H1 (cell line): ENCODE measurements at regions not wholly inside any gene's neighbourhood (a gene's known extent, or its start where the extent isn't known, plus 50 kb on each side); places are given as distances from the start of the nearest gene placed in this dataset.

Experiments
- CTCF ChIA-PET: fragments of 300-600 bp; sonication (Branson Sonifier 250); formaldehyde crosslinking; loops from one replicate; lab custom pipeline; 2021; ENCODE audit not compliant: partially characterized antibody; lab: Charles Lee
- POLR2A ChIA-PET: fragments of 300-600 bp; sonication (Branson Sonifier 250); formaldehyde crosslinking; loops from one replicate; lab custom pipeline; 2021; ENCODE audit warnings: inconsistent platforms; ENCODE audit not compliant: partially characterized antibody; lab: Charles Lee
- DNase-seq, 2 experiments: peaks; one replicate each; pipeline versions ENCODE4 v3.0.0 to v3.0.0-alpha.2; 2010 to 2022; ENCODE audit warnings: low spot score in 2 of 2, low read depth in 1 of 2, mixed read lengths in 1 of 2
- FAIRE-seq: peaks from 2 replicates; lab custom pipeline; 2011; peaks lifted over from hg19 to GRCh38; lab: Jason Lieb, UNC
- H2AFZ ChIP-seq: 2 replicates; pipeline ENCODE4 v1.8.1; 2012; ENCODE audit warnings: low read length, inconsistent platforms
- H2AK5ac ChIP-seq: 2 replicates; pipeline ENCODE4 v1.6.1; 2013; ENCODE audit warnings: low read depth, low read length
- H2BK120ac ChIP-seq: replicated peaks from 2 replicates; pipeline ENCODE3; 2013; ENCODE audit warnings: low read depth, low read length, inconsistent platforms
- H2BK12ac ChIP-seq: 2 replicates; pipeline ENCODE4 v1.6.1; 2013; ENCODE audit warnings: low read depth, low read length
- H2BK15ac ChIP-seq: 2 replicates; pipeline ENCODE4 v1.6.1; 2013; ENCODE audit warnings: low read length
- H2BK20ac ChIP-seq: 2 replicates; pipeline ENCODE4 v1.6.1; 2013; ENCODE audit warnings: low read length
- H2BK5ac ChIP-seq: 2 replicates; pipeline ENCODE4 v1.6.1; 2013; ENCODE audit warnings: low read depth, low read length
- H3K14ac ChIP-seq: 2 replicates; pipeline ENCODE4 v1.6.1; 2013; ENCODE audit warnings: inconsistent platforms; ENCODE audit not compliant: insufficient read length
- H3K18ac ChIP-seq: 2 replicates; pipeline ENCODE4 v1.6.1; 2013; ENCODE audit warnings: low read length; ENCODE audit errors: extremely low read depth
- H3K23ac ChIP-seq: 2 replicates; pipeline ENCODE4 v1.6.1; 2013; ENCODE audit warnings: inconsistent platforms; ENCODE audit not compliant: insufficient read length
- H3K23me2 ChIP-seq: 2 replicates; pipeline ENCODE4 v1.6.1; 2013; ENCODE audit warnings: low read depth, low read length
- H3K27ac ChIP-seq: 2 replicates; pipeline ENCODE4 v1.6.1; 2011; ENCODE audit warnings: low read depth, low read length, inconsistent platforms
- H3K27me3 ChIP-seq, 4 experiments: replicated peaks in 1 of 4; 1 replicate in 1 of 4; 2 replicates in 3 of 4; pipeline versions ENCODE4 v1.6.1 to v1.8.1; 2011 to 2013; ENCODE audit warnings: low read length in 3 of 4, mild to moderate bottlenecking in 3 of 4, inconsistent platforms in 2 of 4, mixed read lengths in 2 of 4, moderate library complexity in 1 of 4; ENCODE audit not compliant: control insufficient read depth in 3 of 4, insufficient read depth in 3 of 4; ENCODE audit errors: extremely low read depth in 1 of 4
- H3K36me3 ChIP-seq, 4 experiments: 2 replicates each; pipeline versions ENCODE4 v1.6.1 to v1.8.1; 2011 to 2013; ENCODE audit warnings: mild to moderate bottlenecking in 4 of 4, low read length in 3 of 4, moderate library complexity in 2 of 4, control low read depth in 1 of 4, inconsistent platforms in 1 of 4; ENCODE audit not compliant: insufficient read depth in 4 of 4, control insufficient read depth in 2 of 4
- H3K4ac ChIP-seq: replicated peaks from 2 replicates; pipeline ENCODE3; 2013; ENCODE audit warnings: low read length, low read depth, mixed read lengths, inconsistent platforms; ENCODE audit not compliant: insufficient read length
- H3K4me1 ChIP-seq, 4 experiments: replicated peaks in 1 of 4; 1 replicate in 1 of 4; 2 replicates in 3 of 4; pipeline versions ENCODE4 v1.6.1 to v1.8.1; 2011 to 2013; ENCODE audit warnings: low read length in 3 of 4, inconsistent platforms in 2 of 4, mixed read lengths in 1 of 4; ENCODE audit not compliant: insufficient read depth in 4 of 4, control insufficient read depth in 3 of 4
- H3K4me2 ChIP-seq, 2 experiments: 2 replicates each; pipeline versions ENCODE4 v1.6.1 to v1.8.1; 2011 to 2013; ENCODE audit warnings: low read depth in 2 of 2, low read length in 2 of 2, control low read depth in 1 of 2, inconsistent platforms in 1 of 2, mild to moderate bottlenecking in 1 of 2; ENCODE audit not compliant: insufficient read depth in 1 of 2
- H3K4me3 ChIP-seq, 4 experiments: fragments of 200-600, 300-600 bp in 1 of 4; sonication (generic), shearing (Covaris generic), sonication (Bioruptor Twin) in 1 of 4; 2 replicates each; pipeline versions ENCODE4 v1.5.1 to v1.8.1; 2011 to 2016; ENCODE audit warnings: low read length in 4 of 4, low read depth in 3 of 4, control low read depth in 2 of 4, inconsistent platforms in 2 of 4, mild to moderate bottlenecking in 2 of 4, mixed read lengths in 1 of 4, moderate library complexity in 1 of 4; ENCODE audit not compliant: insufficient read depth in 2 of 4; ENCODE audit errors: extremely low read depth in 1 of 4
- H3K56ac ChIP-seq: replicated peaks from 2 replicates; pipeline ENCODE3; 2013; ENCODE audit warnings: low read depth, mild to moderate bottlenecking, mixed read lengths, low read length, inconsistent platforms; ENCODE audit not compliant: insufficient read length
- H3K79me1 ChIP-seq: 2 replicates; pipeline ENCODE4 v1.6.1; 2013; ENCODE audit warnings: low read depth, low read length, control low read depth
- H3K79me2 ChIP-seq, 2 experiments: 2 replicates each; pipeline versions ENCODE4 v1.6.1 to v1.8.1; 2012 to 2013; ENCODE audit warnings: low read length in 2 of 2, mild to moderate bottlenecking in 2 of 2, inconsistent platforms in 1 of 2; ENCODE audit not compliant: insufficient read depth in 2 of 2, control insufficient read depth in 1 of 2
- H3K9ac ChIP-seq, 4 experiments: replicated peaks in 1 of 4; 1 replicate in 1 of 4; 2 replicates in 3 of 4; pipeline versions ENCODE4 v1.6.1 to v1.8.1; 2011 to 2013; ENCODE audit warnings: low read depth in 3 of 4, low read length in 3 of 4, control low read depth in 2 of 4, mild to moderate bottlenecking in 2 of 4, moderate library complexity in 2 of 4, inconsistent platforms in 1 of 4; ENCODE audit errors: extremely low read depth in 1 of 4
- H3K9me3 ChIP-seq, 2 experiments: 2 replicates each; pipeline versions ENCODE4 v1.6.1 to v1.8.1; 2012 to 2013; ENCODE audit warnings: mild to moderate bottlenecking in 2 of 2, moderate library complexity in 2 of 2, control low read depth in 1 of 2, inconsistent platforms in 1 of 2, low read depth in 1 of 2, low read length in 1 of 2, mixed read lengths in 1 of 2; ENCODE audit not compliant: insufficient read depth in 2 of 2
- H4K20me1 ChIP-seq, 2 experiments: replicated peaks in 1 of 2; 2 replicates each; pipeline versions ENCODE3 to v1.8.1; 2011 to 2013; ENCODE audit warnings: inconsistent platforms in 2 of 2, low read length in 2 of 2, mild to moderate bottlenecking in 1 of 2; ENCODE audit not compliant: insufficient read depth in 2 of 2, control insufficient read depth in 1 of 2
- H4K5ac ChIP-seq: 2 replicates; pipeline ENCODE4 v1.6.1; 2013; ENCODE audit warnings: low read length, low read depth, mixed read lengths, inconsistent platforms; ENCODE audit not compliant: insufficient read length
- H4K8ac ChIP-seq: 2 replicates; pipeline ENCODE4 v1.8.0; 2013; ENCODE audit warnings: mild to moderate bottlenecking, moderate library complexity, low read length, inconsistent platforms; ENCODE audit not compliant: insufficient read depth; ENCODE audit errors: extremely low read depth
- H4K91ac ChIP-seq: replicated peaks from 2 replicates; pipeline ENCODE3; 2013; ENCODE audit warnings: low read length, mixed read lengths, inconsistent platforms; ENCODE audit not compliant: insufficient read length
- BCL11A ChIP-seq, 2 experiments: IDR thresholded peaks; one replicate each; pipeline ENCODE4 v1.6.1; 2011; ENCODE audit warnings: low read depth in 2 of 2, low read length in 2 of 2, mild to moderate bottlenecking in 2 of 2
- BRCA1 ChIP-seq: IDR thresholded peaks from 2 replicates; pipeline ENCODE4 v1.6.1; 2012; ENCODE audit warnings: low read depth, low read length, improper control_type of control experiment
- CEBPB ChIP-seq: IDR thresholded peaks from 2 replicates; pipeline ENCODE4 v1.6.1; 2012; ENCODE audit warnings: low read depth, low read length
- CHD2 ChIP-seq: IDR thresholded peaks from 2 replicates; pipeline ENCODE4 v1.6.1; 2012; ENCODE audit warnings: low read length, improper control_type of control experiment
- GTF2F1 ChIP-seq: IDR thresholded peaks from 2 replicates; pipeline ENCODE4 v1.6.1; 2012; ENCODE audit warnings: low read depth, low read length, improper control_type of control experiment, borderline replicate concordance
- HDAC6 ChIP-seq: IDR thresholded peaks from one replicate; pipeline ENCODE4 v1.7.1; 2012; ENCODE audit warnings: low read depth, mild to moderate bottlenecking, inconsistent platforms, low read length, moderate library complexity
- NRF1 ChIP-seq: IDR thresholded peaks from 2 replicates; pipeline ENCODE4 v1.6.1; 2011; ENCODE audit warnings: mild to moderate bottlenecking, low read depth, low read length, improper control_type of control experiment
- SAP30 ChIP-seq: fragments of 300-600 bp; sonication (generic); IDR thresholded peaks from 2 replicates; pipeline ENCODE4 v1.7.1; 2012; ENCODE audit warnings: low read length, moderate library complexity, mild to moderate bottlenecking, inconsistent platforms; ENCODE audit not compliant: insufficient read depth, insufficient replicate concordance
- TAF7 ChIP-seq: optimal IDR thresholded peaks from 2 replicates; pipeline ENCODE3; 2011; ENCODE audit warnings: low read depth, mild to moderate bottlenecking, inconsistent platforms, low read length, moderate library complexity, borderline replicate concordance
- TCF12 ChIP-seq: IDR thresholded peaks from 2 replicates; pipeline ENCODE4 v1.6.1; 2011; ENCODE audit warnings: low read depth, mild to moderate bottlenecking, low read length
- WGBS, 2 experiments: shearing (Covaris generic) in 1 of 2; methylation state at CpG; one replicate each; pipeline versions ENCODE4 v1.1.6 to v1.1.7; 2013 to 2015; ENCODE audit warnings: low lambda C conversion rate in 2 of 2, mixed read lengths in 2 of 2, inconsistent platforms in 1 of 2, low coverage in 1 of 2, missing lambda C conversion rate in 1 of 2; ENCODE audit not compliant: insufficient replicate concordance in 2 of 2, insufficient coverage in 1 of 2, insufficient read length in 1 of 2; ENCODE audit errors: extremely low coverage in 1 of 2, missing lambda C conversion rate in 1 of 2; 5-methylcytosine and 5-hydroxymethylcytosine counted together
- TF ChIP-seq, protein P1 (sequence below), 3 experiments: IDR thresholded peaks; 1 replicate in 2 of 3; 2 replicates in 1 of 3; pipeline versions ENCODE4 v1.5.1 to v1.6.1; 2011; ENCODE audit warnings: low read length in 3 of 3, mild to moderate bottlenecking in 3 of 3, inconsistent platforms in 2 of 3, low read depth in 1 of 3, moderate library complexity in 1 of 3; ENCODE audit not compliant: insufficient read depth in 1 of 3; ENCODE audit errors: control extremely low read depth in 1 of 3
- TF ChIP-seq, protein P2 (sequence below): IDR thresholded peaks from 2 replicates; pipeline ENCODE4 v1.6.1; 2011; ENCODE audit warnings: low read depth, mild to moderate bottlenecking, low read length; ENCODE audit not compliant: insufficient read depth

DNA sequence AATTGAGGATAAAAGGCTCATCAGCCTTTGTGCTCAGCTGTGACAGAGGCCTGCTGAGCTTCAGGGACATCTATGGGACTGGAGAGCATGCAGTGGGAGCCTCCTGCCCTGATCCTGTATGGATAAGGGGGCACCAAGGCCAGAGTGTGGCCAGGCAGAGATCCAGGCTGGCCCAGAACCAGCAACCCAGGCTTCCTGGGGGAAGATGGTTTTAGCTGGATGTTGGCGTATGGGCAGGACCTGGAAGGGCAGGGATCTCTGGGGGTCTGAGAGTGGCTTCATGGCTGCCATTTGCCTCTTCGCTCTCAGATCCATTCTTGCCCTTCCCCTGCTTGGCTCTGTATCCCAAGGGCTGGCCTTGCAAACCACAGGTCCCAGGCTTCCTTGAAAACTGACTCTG is 169.9 kb downstream of the MACROH2A1 start:
- no peak overlapping the region for H2BK15ac ChIP-seq
- no peak overlapping the region for H2BK20ac ChIP-seq
- H2BK120ac ChIP-seq = no peak overlapping the region
- WGBS, 2 experiments = 82% methylated on average over 1 of the region's 2 CpGs; no CpG with 5 or more reads in 1 of the 2 experiments
- H3K36me3 ChIP-seq = no peaks in the 10 kb centered on the region
- H3K23me2 ChIP-seq = no peaks in the 10 kb centered on the region
- H3K4me1 ChIP-seq = no peaks in the 10 kb centered on the region; a peak in 1 of 7 replicates
- no peaks in the 10 kb centered on the region for H3K79me2 ChIP-seq
- no peak overlapping the region for H3K4me2 ChIP-seq
- H3K18ac ChIP-seq = no peak overlapping the region
- no peak overlapping the region for H3K23ac ChIP-seq
- H4K8ac ChIP-seq = no peak overlapping the region; the same call in 1 of the 2 replicates
- FAIRE-seq (no peak), DNase-seq (no peak)
- no peak overlapping the region for H3K56ac ChIP-seq
- H3K4ac ChIP-seq = no peak overlapping the region
- H3K9ac ChIP-seq = no peak overlapping the region
- no peak overlapping the region for H2BK5ac ChIP-seq
- no peak overlapping the region for H3K27ac ChIP-seq
- H3K14ac ChIP-seq = no peak overlapping the region
- no peak overlapping the region for H4K5ac ChIP-seq
- no peak overlapping the region for H3K4me3 ChIP-seq
- H2AK5ac ChIP-seq = no peak overlapping the region
- H4K91ac ChIP-seq = no peak overlapping the region
- no peaks in the 10 kb centered on the region for H4K20me1 ChIP-seq
- H2BK12ac ChIP-seq = no peak overlapping the region
- no peak overlapping the region for H2AFZ ChIP-seq
- ChIA-PET CTCF (interaction anchor here (1.2 to 2.0 kb wide), 2 partner anchors 12 kb away, joined by 5 to 6 read pairs; no protein-coding TSS in a partner anchor), POLR2A (no interaction called here)
- H3K9me3 ChIP-seq = no peaks in the 10 kb centered on the region
- no peaks in the 10 kb centered on the region for H3K79me1 ChIP-seq
- H3K27me3 ChIP-seq = no peaks in the 10 kb centered on the region; a peak in 2 of 7 replicates
- TF ChIP-seq, protein P1, sequence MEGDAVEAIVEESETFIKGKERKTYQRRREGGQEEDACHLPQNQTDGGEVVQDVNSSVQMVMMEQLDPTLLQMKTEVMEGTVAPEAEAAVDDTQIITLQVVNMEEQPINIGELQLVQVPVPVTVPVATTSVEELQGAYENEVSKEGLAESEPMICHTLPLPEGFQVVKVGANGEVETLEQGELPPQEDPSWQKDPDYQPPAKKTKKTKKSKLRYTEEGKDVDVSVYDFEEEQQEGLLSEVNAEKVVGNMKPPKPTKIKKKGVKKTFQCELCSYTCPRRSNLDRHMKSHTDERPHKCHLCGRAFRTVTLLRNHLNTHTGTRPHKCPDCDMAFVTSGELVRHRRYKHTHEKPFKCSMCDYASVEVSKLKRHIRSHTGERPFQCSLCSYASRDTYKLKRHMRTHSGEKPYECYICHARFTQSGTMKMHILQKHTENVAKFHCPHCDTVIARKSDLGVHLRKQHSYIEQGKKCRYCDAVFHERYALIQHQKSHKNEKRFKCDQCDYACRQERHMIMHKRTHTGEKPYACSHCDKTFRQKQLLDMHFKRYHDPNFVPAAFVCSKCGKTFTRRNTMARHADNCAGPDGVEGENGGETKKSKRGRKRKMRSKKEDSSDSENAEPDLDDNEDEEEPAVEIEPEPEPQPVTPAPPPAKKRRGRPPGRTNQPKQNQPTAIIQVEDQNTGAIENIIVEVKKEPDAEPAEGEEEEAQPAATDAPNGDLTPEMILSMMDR (IDR thresholded peaks at IDR 0.05; ENCODE audit: control extremely low read depth in 1 of 3, insufficient read depth in 1 of 3, low read depth in 1 of 3, low read length in 3 of 3) = no peak
- no peak for TF ChIP-seq TCF12
- no peak for TF ChIP-seq NRF1
- TF ChIP-seq CHD2 = no peak
- no peak for TF ChIP-seq BRCA1
- no peak for TF ChIP-seq CEBPB
- no peak for TF ChIP-seq GTF2F1
- no peak for TF ChIP-seq HDAC6
- no peak for TF ChIP-seq SAP30
- no peak for TF ChIP-seq BCL11A (IDR thresholded peaks at IDR 0.05; ENCODE audit: low read depth in 2 of 2, low read length in 2 of 2)
- TF ChIP-seq TAF7 = no peak
- TF ChIP-seq, protein P2, sequence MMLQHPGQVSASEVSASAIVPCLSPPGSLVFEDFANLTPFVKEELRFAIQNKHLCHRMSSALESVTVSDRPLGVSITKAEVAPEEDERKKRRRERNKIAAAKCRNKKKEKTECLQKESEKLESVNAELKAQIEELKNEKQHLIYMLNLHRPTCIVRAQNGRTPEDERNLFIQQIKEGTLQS = no peak
